ENCODE measurements at regions not wholly inside any gene's neighbourhood (a gene's known extent, or its start where the extent isn't known, plus 50 kb on each side); places are given as distances from the start of the nearest gene placed in this dataset.

GRCh38 chr16:66161942-66162341 is 204.5 kb upstream of the CDH5 start:
- no peak overlapping the region for H3K4me3 ChIP-seq
- peak in 1 of 2 donors; percentile 31 for DNase-seq (ENCODE audit: low spot score in 2 of 2)
- H3K27me3 ChIP-seq = no peaks in the 10 kb centered on the region
- H3K36me3 ChIP-seq = no peaks in the 10 kb centered on the region
- intact Hi-C loops (cut with DNase I; ENCODE audit: low total_unique reads) = no loop called here
- no peak for TF ChIP-seq POLR2A (IDR thresholded peaks at IDR 0.05)
- no peak for TF ChIP-seq POLR2AphosphoS5 (IDR thresholded peaks at IDR 0.05)
- TF ChIP-seq CTCF (IDR thresholded peaks at IDR 0.05) = no peak
- H3K4me1 ChIP-seq = no peaks in the 10 kb centered on the region
- H3K27ac ChIP-seq = no peak overlapping the region
- no peaks in the 10 kb centered on the region for H3K9me3 ChIP-seq

- DNase-seq (ENCODE audit: low spot score in 2 of 2) = no peak
- H3K36me3 ChIP-seq = no peaks in the 10 kb centered on the region
- no peak for TF ChIP-seq POLR2AphosphoS5 (IDR thresholded peaks at IDR 0.05)
- no peak for TF ChIP-seq CTCF (IDR thresholded peaks at IDR 0.05)
- TF ChIP-seq POLR2A (IDR thresholded peaks at IDR 0.05) = no peak
- H3K4me1 ChIP-seq = no peaks in the 10 kb centered on the region
- intact Hi-C loops (cut with DNase I; ENCODE audit: low total_unique reads) = no loop called here
- no peaks in the 10 kb centered on the region for H3K27me3 ChIP-seq
- H3K9me3 ChIP-seq = no peaks in the 10 kb centered on the region
- no peak overlapping the region for H3K27ac ChIP-seq
- H3K4me3 ChIP-seq = no peak overlapping the region
Observed at GRCh38 chr16:66161269-66161668, 205.2 kb upstream of the CDH5 start.

- Histone ChIP-seq H3K27ac (no peak overlapping the region), H3K27me3 (no peaks in the 10 kb centered on the region), H3K4me3 (no peak overlapping the region), H3K9me3 (no peaks in the 10 kb centered on the region), H3K4me1 (no peaks in the 10 kb centered on the region), H3K36me3 (no peaks in the 10 kb centered on the region)
- intact Hi-C loops (cut with DNase I; ENCODE audit: low total_unique reads) = no loop called here
- no peak for TF ChIP-seq CTCF (IDR thresholded peaks at IDR 0.05)
- no peak for TF ChIP-seq POLR2A (IDR thresholded peaks at IDR 0.05)
- TF ChIP-seq POLR2AphosphoS5 (IDR thresholded peaks at IDR 0.05) = no peak
- DNase-seq (ENCODE audit: low spot score in 2 of 2) = no peak
Observed at GRCh38 chr16:66159987-66160386, 206.5 kb upstream of the CDH5 start.

- H3K27me3 ChIP-seq = no peaks in the 10 kb centered on the region
- TF ChIP-seq POLR2A (IDR thresholded peaks at IDR 0.05) = no peak
- TF ChIP-seq POLR2AphosphoS5 (IDR thresholded peaks at IDR 0.05) = no peak
- no peak for TF ChIP-seq CTCF (IDR thresholded peaks at IDR 0.05)
- intact Hi-C loops (cut with DNase I; ENCODE audit: low total_unique reads) = no loop called here
- no peaks in the 10 kb centered on the region for H3K9me3 ChIP-seq
- no peak overlapping the region for H3K27ac ChIP-seq
- no peak overlapping the region for H3K4me3 ChIP-seq
- no peak for DNase-seq (ENCODE audit: low spot score in 2 of 2)
- no peaks in the 10 kb centered on the region for H3K36me3 ChIP-seq
- no peaks in the 10 kb centered on the region for H3K4me1 ChIP-seq
Observed at GRCh38 chr16:66156538-66156937, 210.0 kb upstream of the CDH5 start.

- Histone ChIP-seq H3K27me3 (no peaks in the 10 kb centered on the region), H3K4me3 (no peak overlapping the region), H3K36me3 (no peaks in the 10 kb centered on the region), H3K27ac (no peak overlapping the region), H3K9me3 (no peaks in the 10 kb centered on the region), H3K4me1 (no peaks in the 10 kb centered on the region)
- intact Hi-C loops (cut with DNase I; ENCODE audit: low total_unique reads) = no loop called here
- TF ChIP-seq CTCF (IDR thresholded peaks at IDR 0.05) (no peak), POLR2A (IDR thresholded peaks at IDR 0.05) (no peak), POLR2AphosphoS5 (IDR thresholded peaks at IDR 0.05) (no peak)
- no peak for DNase-seq (ENCODE audit: low spot score in 2 of 2)
Observed at GRCh38 chr16:66155933-66156332, 210.6 kb upstream of the CDH5 start.

Data from breast epithelium (tissue), 4 donors.